PC-9 (cell line): ENCODE measurements at regions not wholly inside any gene's neighbourhood (a gene's known extent, or its start where the extent isn't known, plus 50 kb on each side); places are given as distances from the start of the nearest gene placed in this dataset.

Experiments
- BruUV-seq: library from RNA; stranded (reverse); fragments of 400-500 nt; replicated peaks from 2 replicates; lab custom pipeline; 2021; lab: Mats Ljungman, UMichigan
- CTCF ChIA-PET: fragments of 300-600 bp; sonication (Branson Sonifier 250); formaldehyde crosslinking; loops from one replicate; lab custom pipeline; 2022; ENCODE audit warnings: antibody characterized with exemption; lab: Charles Lee
- POLR2A ChIA-PET: fragments of 300-600 bp; sonication (Branson Sonifier 250); formaldehyde crosslinking; loops from one replicate; lab custom pipeline; 2022; ENCODE audit warnings: antibody characterized with exemption; ENCODE audit not compliant: unreplicated experiment; lab: Charles Lee
- DNase-seq, 2 experiments: peaks; one replicate each; pipeline versions ENCODE4 v3.0.0 to v3.0.0-alpha.2; 2015 to 2022; ENCODE audit warnings: mixed read lengths in 1 of 2
- H2AFZ ChIP-seq: fragments of 200-600 bp; sonication (generic); 2 replicates; pipeline ENCODE4 v1.8.1; 2017; ENCODE audit warnings: antibody characterized with exemption
- H3F3A ChIP-seq: fragments of 200-600 bp; sonication (generic); 2 replicates; pipeline ENCODE4 v1.8.1; 2017; ENCODE audit warnings: antibody characterized with exemption, mild to moderate bottlenecking, low read depth; ENCODE audit not compliant: insufficient read depth
- H3K27ac ChIP-seq: fragments of 200-600 bp; sonication (generic); 2 replicates; pipeline ENCODE4 v1.6.1; 2016; ENCODE audit warnings: mixed run types
- H3K27me3 ChIP-seq: fragments of 200-600 bp; sonication (generic); 2 replicates; pipeline ENCODE4 v1.6.1; 2016; ENCODE audit warnings: low read depth, mixed run types; ENCODE audit not compliant: insufficient read depth
- H3K36me3 ChIP-seq: fragments of 200-600 bp; sonication (generic); 2 replicates; pipeline ENCODE4 v1.6.1; 2016; ENCODE audit warnings: low read depth, mixed run types
- H3K4me1 ChIP-seq: fragments of 200-600 bp; sonication (generic); replicated peaks from 2 replicates; pipeline ENCODE4 v1.6.1; 2016; ENCODE audit warnings: mixed run types; ENCODE audit not compliant: insufficient read depth
- H3K4me2 ChIP-seq: fragments of 200-600 bp; sonication (generic); 2 replicates; pipeline ENCODE4 v1.6.1; 2017; ENCODE audit warnings: mixed run types
- H3K4me3 ChIP-seq: fragments of 200-600 bp; sonication (generic); 2 replicates; pipeline ENCODE4 v1.6.1; 2016; ENCODE audit warnings: mixed run types
- H3K79me2 ChIP-seq: fragments of 200-600 bp; sonication (generic); 2 replicates; pipeline ENCODE4 v1.6.1; 2017; ENCODE audit warnings: low read depth, mixed run types
- H3K9me2 ChIP-seq: fragments of 200-600 bp; sonication (generic); 2 replicates; pipeline ENCODE4 v1.8.1; 2017; ENCODE audit warnings: mild to moderate bottlenecking; ENCODE audit not compliant: insufficient read depth
- H3K9me3 ChIP-seq: fragments of 200-600 bp; sonication (generic); 2 replicates; pipeline ENCODE4 v1.8.1; 2016; ENCODE audit warnings: low read depth; ENCODE audit not compliant: insufficient read depth
- H4K20me1 ChIP-seq: fragments of 200-600 bp; sonication (generic); 2 replicates; pipeline ENCODE4 v1.8.1; 2017; ENCODE audit not compliant: insufficient read depth
- EZH2 ChIP-seq: fragments of 200-600 bp; sonication (generic); IDR thresholded peaks from 2 replicates; pipeline ENCODE4 v1.8.0; 2017; ENCODE audit warnings: antibody characterized with exemption, low read depth
- intact Hi-C: fragments of 100-400 bp; cut with micrococcal nuclease; formaldehyde crosslinking; loops from one replicate; pipeline ENCODE4 v1.10.0; 2022; ENCODE audit not compliant: unreplicated experiment
- TF ChIP-seq, protein P1 (sequence below): fragments of 200-600 bp; sonication (generic); conservative IDR thresholded peaks from 2 replicates; pipeline ENCODE4 v1.6.1; 2017; ENCODE audit warnings: mixed run types, antibody characterized with exemption, mild to moderate bottlenecking, moderate library complexity

- POLR2A ChIA-PET = interaction anchor here (0.7 kb wide), 1 partner anchor 1242 kb away, joined by 3 read pairs; no protein-coding TSS in a partner anchor
Measured at GRCh38 chr12:17652436-17652835, 437.6 kb downstream of the RERGL start.

DNA sequence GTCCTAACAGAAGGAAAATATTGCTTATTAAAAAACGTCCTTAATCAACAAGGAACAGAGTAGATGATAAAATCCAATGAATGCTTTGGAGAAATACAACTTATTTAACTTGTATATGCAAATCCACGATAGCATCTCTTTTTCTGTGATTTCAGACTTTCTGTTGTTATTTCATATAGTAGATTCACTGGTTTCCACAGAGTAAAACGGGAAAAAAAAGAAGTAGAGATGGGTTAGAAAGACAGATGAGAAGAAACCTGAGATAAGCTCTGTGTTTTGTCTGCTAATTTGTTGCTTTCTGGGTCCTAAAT, 447.7 kb downstream of the RERGL start:
- no TSS peak for BruUV-seq
- ChIA-PET CTCF (interaction anchor here (0.6 to 1.0 kb wide), 3 partner anchors 334 to 513 kb away, joined by 3 to 5 read pairs (median 3); no protein-coding TSS in a partner anchor), POLR2A (no interaction called here)
- no peaks in the 10 kb centered on the region for H3K4me1 ChIP-seq
- H3K4me3 ChIP-seq = no peak overlapping the region
- H3K27ac ChIP-seq = no peak overlapping the region
- no peaks in the 10 kb centered on the region for H3F3A ChIP-seq
- H2AFZ ChIP-seq = no peak overlapping the region; the same call in 1 of the 2 replicates
- no peaks in the 10 kb centered on the region for H3K36me3 ChIP-seq
- no peak for DNase-seq
- TF ChIP-seq EZH2 = no peak
- TF ChIP-seq, protein P1, sequence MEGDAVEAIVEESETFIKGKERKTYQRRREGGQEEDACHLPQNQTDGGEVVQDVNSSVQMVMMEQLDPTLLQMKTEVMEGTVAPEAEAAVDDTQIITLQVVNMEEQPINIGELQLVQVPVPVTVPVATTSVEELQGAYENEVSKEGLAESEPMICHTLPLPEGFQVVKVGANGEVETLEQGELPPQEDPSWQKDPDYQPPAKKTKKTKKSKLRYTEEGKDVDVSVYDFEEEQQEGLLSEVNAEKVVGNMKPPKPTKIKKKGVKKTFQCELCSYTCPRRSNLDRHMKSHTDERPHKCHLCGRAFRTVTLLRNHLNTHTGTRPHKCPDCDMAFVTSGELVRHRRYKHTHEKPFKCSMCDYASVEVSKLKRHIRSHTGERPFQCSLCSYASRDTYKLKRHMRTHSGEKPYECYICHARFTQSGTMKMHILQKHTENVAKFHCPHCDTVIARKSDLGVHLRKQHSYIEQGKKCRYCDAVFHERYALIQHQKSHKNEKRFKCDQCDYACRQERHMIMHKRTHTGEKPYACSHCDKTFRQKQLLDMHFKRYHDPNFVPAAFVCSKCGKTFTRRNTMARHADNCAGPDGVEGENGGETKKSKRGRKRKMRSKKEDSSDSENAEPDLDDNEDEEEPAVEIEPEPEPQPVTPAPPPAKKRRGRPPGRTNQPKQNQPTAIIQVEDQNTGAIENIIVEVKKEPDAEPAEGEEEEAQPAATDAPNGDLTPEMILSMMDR = peak; percentile 16; the same call in 1 of the 2 replicates
- no peaks in the 10 kb centered on the region for H4K20me1 ChIP-seq
- H3K9me2 ChIP-seq = no peaks in the 10 kb centered on the region
- intact Hi-C loops = loop anchor here (1.0 to 10.0 kb wide), 4 partner anchors 285 to 1567 kb away; no protein-coding TSS in a partner anchor
- no peak overlapping the region for H3K4me2 ChIP-seq
- no peaks in the 10 kb centered on the region for H3K27me3 ChIP-seq
- no peaks in the 10 kb centered on the region for H3K9me3 ChIP-seq
- H3K79me2 ChIP-seq = no peaks in the 10 kb centered on the region

More at GRCh38 chr12:17652436-17652835, 437.6 kb downstream of the RERGL start:
- Histone ChIP-seq H4K20me1 (no peaks in the 10 kb centered on the region), H3K27me3 (no peaks in the 10 kb centered on the region), H3K27ac (no peak overlapping the region), H2AFZ (no peak overlapping the region), H3F3A (no peaks in the 10 kb centered on the region), H3K4me1 (no peaks in the 10 kb centered on the region), H3K9me3 (no peaks in the 10 kb centered on the region), H3K4me3 (no peak overlapping the region), H3K79me2 (no peaks in the 10 kb centered on the region), H3K36me3 (no peaks in the 10 kb centered on the region), H3K9me2 (no peaks in the 10 kb centered on the region), H3K4me2 (no peak overlapping the region)
- intact Hi-C loops = no loop called here
- BruUV-seq = no TSS peak
- TF ChIP-seq EZH2 = no peak
- TF ChIP-seq, protein P1 = no peak
- no peak for DNase-seq
- CTCF ChIA-PET = no interaction called here

DNA sequence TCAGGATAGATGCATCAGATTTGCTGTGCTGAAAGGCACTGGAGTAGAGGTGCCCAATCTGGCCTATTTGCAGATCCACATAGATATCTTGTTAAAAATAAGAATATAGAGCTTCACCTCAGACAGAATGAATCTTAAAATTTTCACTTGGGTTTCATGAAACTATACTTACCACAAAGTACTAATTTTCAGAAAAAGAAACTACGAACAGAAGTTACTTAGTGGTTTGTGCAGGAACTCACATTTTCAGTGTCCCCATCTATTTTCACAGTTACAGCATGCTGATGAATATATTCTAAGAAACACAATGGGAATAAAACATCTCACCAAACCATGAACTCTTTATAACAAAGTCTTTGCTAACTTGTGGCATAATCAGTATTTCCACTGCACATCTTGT, 449.4 kb downstream of the RERGL start:
- Histone ChIP-seq H4K20me1 (no peaks in the 10 kb centered on the region), H3K27ac (no peak overlapping the region), H3K79me2 (no peaks in the 10 kb centered on the region), H3K27me3 (no peaks in the 10 kb centered on the region), H3K36me3 (no peaks in the 10 kb centered on the region), H3F3A (no peaks in the 10 kb centered on the region), H3K9me3 (no peaks in the 10 kb centered on the region), H3K4me3 (no peak overlapping the region), H3K4me2 (no peak overlapping the region), H2AFZ (no peak overlapping the region), H3K9me2 (no peaks in the 10 kb centered on the region), H3K4me1 (no peaks in the 10 kb centered on the region)
- no peak for DNase-seq
- intact Hi-C loops = loop anchor here (5.0 to 10.0 kb wide), 3 partner anchors 287 to 1566 kb away; no protein-coding TSS in a partner anchor
- no TSS peak for BruUV-seq
- POLR2A ChIA-PET = no interaction called here
- no peak for TF ChIP-seq EZH2
- TF ChIP-seq, protein P1 = no peak
- CTCF ChIA-PET = interaction anchor here (0.8 kb wide), 1 partner anchor 700 kb away, joined by 3 read pairs; no protein-coding TSS in a partner anchor
